A673 (cell line): ENCODE measurements at regions not wholly inside any gene's neighbourhood (a gene's known extent, or its start where the extent isn't known, plus 50 kb on each side); places are given as distances from the start of the nearest gene placed in this dataset.

ENCODE experiments used
- BruUV-seq: library from RNA; stranded (reverse); fragments of 400-500 nt; replicated peaks from 2 replicates; lab custom pipeline; 2021; lab: Mats Ljungman, UMichigan
- CTCF ChIA-PET: fragments of 300-600 bp; sonication (Branson Sonifier 250); formaldehyde crosslinking; loops from one replicate; lab custom pipeline; 2022; ENCODE audit warnings: antibody characterized with exemption; lab: Charles Lee
- POLR2A ChIA-PET: fragments of 300-600 bp; sonication (Branson Sonifier 250); formaldehyde crosslinking; loops from one replicate; lab custom pipeline; 2022; ENCODE audit warnings: antibody characterized with exemption; ENCODE audit not compliant: low non-redundant PET; lab: Charles Lee
- DNase-seq: peaks from one replicate; pipeline ENCODE4 v3.0.0-alpha.2; 2015; ENCODE audit warnings: low spot score
- H3K27ac ChIP-seq: fragments of 200-600 bp; sonication (generic); 2 replicates; pipeline ENCODE4 v1.5.1; 2016; ENCODE audit warnings: mixed run types, low read depth, mild to moderate bottlenecking, mixed read lengths, antibody characterized with exemption, low read length; ENCODE audit not compliant: poor library complexity, severe bottlenecking
- H3K27me3 ChIP-seq: fragments of 200-600 bp; sonication (generic); replicated peaks from 2 replicates; pipeline ENCODE4 v1.6.1; 2017; ENCODE audit warnings: mixed run types, low read depth, mild to moderate bottlenecking, mixed read lengths, antibody characterized with exemption, low read length; ENCODE audit not compliant: insufficient read depth, poor library complexity
- H3K36me3 ChIP-seq: fragments of 200-600 bp; sonication (generic); 2 replicates; pipeline ENCODE4 v1.6.1; 2016; ENCODE audit warnings: mixed run types, mild to moderate bottlenecking, mixed read lengths, antibody characterized with exemption, low read length; ENCODE audit not compliant: insufficient read depth, poor library complexity, severe bottlenecking
- H3K4me1 ChIP-seq: fragments of 200-600 bp; sonication (generic); 2 replicates; pipeline ENCODE4 v1.6.1; 2017; ENCODE audit warnings: mixed run types, mild to moderate bottlenecking, mixed read lengths, antibody characterized with exemption, low read length; ENCODE audit not compliant: insufficient read depth, poor library complexity, severe bottlenecking
- H3K4me3 ChIP-seq: fragments of 200-600 bp; sonication (generic); 2 replicates; pipeline ENCODE4 v1.5.1; 2016; ENCODE audit warnings: low read depth, mixed run types, mild to moderate bottlenecking, mixed read lengths, low read length; ENCODE audit not compliant: poor library complexity, severe bottlenecking
- H3K9me3 ChIP-seq: fragments of 200-600 bp; sonication (generic); 2 replicates; pipeline ENCODE4 v1.6.1; 2016; ENCODE audit warnings: mixed run types, low read depth, mild to moderate bottlenecking, mixed read lengths, antibody characterized with exemption, low read length; ENCODE audit not compliant: poor library complexity, severe bottlenecking
- EZH2 ChIP-seq: fragments of 200-600 bp; sonication (generic); IDR thresholded peaks from 2 replicates; pipeline ENCODE4 v1.6.1; 2017; ENCODE audit warnings: borderline replicate concordance, low read depth, mild to moderate bottlenecking, mixed read lengths, antibody characterized with exemption, low read length; ENCODE audit not compliant: poor library complexity, severe bottlenecking
- intact Hi-C: fragments of 100-400 bp; cut with micrococcal nuclease; formaldehyde crosslinking; loops from one replicate; pipeline ENCODE4 v1.10.0; 2022; ENCODE audit not compliant: unreplicated experiment
- TF ChIP-seq, protein P1 (sequence below): fragments of 300-800, 200-600 bp; sonication (generic); conservative IDR thresholded peaks from 2 replicates; pipeline ENCODE4 v1.5.1; 2017; ENCODE audit warnings: low read depth, mild to moderate bottlenecking, antibody characterized with exemption, low read length, moderate library complexity, mixed read lengths

DNA sequence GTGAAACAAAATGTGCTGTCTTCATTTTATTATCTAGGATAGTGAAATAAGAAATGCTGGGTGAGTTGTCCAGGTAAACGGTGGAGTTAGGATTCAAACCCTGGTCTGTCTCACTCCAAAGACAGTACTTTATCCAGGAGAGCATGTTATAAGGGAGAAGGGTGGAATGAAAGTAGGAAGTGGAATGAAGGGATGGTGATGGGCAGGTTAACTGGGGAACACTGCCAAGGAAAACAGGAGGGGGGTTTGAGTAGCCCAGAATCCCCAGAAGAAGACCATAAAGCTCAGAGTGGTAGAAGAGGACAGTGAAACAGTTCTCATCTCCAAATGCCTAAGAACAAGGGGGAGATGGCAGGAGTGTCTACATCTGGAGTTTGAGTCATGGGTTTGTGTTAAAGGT, 169.0 kb downstream of the BARX2 start:
- H3K4me3 ChIP-seq = peak overlapping the region; percentile 23
- H3K36me3 ChIP-seq = no peaks in the 10 kb centered on the region
- BruUV-seq = no TSS peak
- intact Hi-C loops = loop anchor here (1.0 to 5.0 kb wide), 4 partner anchors 53 to 206 kb away; no protein-coding TSS in a partner anchor
- H3K27ac ChIP-seq = peak overlapping the region; percentile 97
- H3K9me3 ChIP-seq = peaks cover 13% of the 10 kb centered on the region
- DNase-seq = peak; percentile 53
- H3K4me1 ChIP-seq = peaks cover 43% of the 10 kb centered on the region
- no peak for TF ChIP-seq EZH2
- TF ChIP-seq, protein P1, sequence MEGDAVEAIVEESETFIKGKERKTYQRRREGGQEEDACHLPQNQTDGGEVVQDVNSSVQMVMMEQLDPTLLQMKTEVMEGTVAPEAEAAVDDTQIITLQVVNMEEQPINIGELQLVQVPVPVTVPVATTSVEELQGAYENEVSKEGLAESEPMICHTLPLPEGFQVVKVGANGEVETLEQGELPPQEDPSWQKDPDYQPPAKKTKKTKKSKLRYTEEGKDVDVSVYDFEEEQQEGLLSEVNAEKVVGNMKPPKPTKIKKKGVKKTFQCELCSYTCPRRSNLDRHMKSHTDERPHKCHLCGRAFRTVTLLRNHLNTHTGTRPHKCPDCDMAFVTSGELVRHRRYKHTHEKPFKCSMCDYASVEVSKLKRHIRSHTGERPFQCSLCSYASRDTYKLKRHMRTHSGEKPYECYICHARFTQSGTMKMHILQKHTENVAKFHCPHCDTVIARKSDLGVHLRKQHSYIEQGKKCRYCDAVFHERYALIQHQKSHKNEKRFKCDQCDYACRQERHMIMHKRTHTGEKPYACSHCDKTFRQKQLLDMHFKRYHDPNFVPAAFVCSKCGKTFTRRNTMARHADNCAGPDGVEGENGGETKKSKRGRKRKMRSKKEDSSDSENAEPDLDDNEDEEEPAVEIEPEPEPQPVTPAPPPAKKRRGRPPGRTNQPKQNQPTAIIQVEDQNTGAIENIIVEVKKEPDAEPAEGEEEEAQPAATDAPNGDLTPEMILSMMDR = no peak
- ChIA-PET CTCF (interaction anchor here (1.4 to 1.8 kb wide), 2 partner anchors 95 to 181 kb away, joined by 7 to 10 read pairs; no protein-coding TSS in a partner anchor), POLR2A (no interaction called here)
- H3K27me3 ChIP-seq = no peaks in the 10 kb centered on the region

DNA sequence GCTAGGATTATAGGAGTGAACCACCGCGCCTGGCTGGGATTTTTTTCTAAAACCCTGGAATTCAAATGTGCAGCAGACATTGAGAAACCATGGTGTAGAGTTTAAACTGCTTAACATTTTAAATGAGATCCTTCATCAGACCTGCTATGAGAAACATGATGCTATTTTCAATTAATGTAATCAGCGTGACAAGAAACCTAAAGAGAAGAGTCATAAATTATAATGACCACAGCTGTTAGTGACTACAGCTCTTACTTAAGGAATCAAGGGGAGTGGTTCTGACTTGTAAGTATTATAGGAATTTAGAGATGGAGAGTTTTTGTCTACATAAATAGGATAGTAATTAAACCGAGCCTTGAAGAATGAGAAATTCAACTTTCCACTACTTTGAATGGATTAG, 170.6 kb downstream of the BARX2 start:
- TF ChIP-seq, protein P1 = no peak
- no peak for TF ChIP-seq EZH2
- Histone ChIP-seq H3K9me3 (peaks cover 20% of the 10 kb centered on the region), H3K4me3 (no peak overlapping the region), H3K27me3 (no peaks in the 10 kb centered on the region), H3K36me3 (no peaks in the 10 kb centered on the region), H3K4me1 (peaks cover 43% of the 10 kb centered on the region), H3K27ac (peak overlapping the region; percentile 97)
- ChIA-PET CTCF (interaction anchor here (0.6 kb wide), 1 partner anchor 153 kb away, joined by 3 read pairs; no protein-coding TSS in a partner anchor), POLR2A (interaction anchor here (0.5 kb wide), 1 partner anchor 126 kb away, joined by 3 read pairs; no protein-coding TSS in a partner anchor)
- DNase-seq = peak; percentile 92
- no TSS peak for BruUV-seq
- intact Hi-C loops = no loop called here

GRCh38 chr11:129557421-129557820, 181.8 kb downstream of the BARX2 start:
- TF ChIP-seq, protein P1 = no peak
- TF ChIP-seq EZH2 = no peak
- BruUV-seq = no TSS peak
- no peak overlapping the region for H3K27ac ChIP-seq
- no peaks in the 10 kb centered on the region for H3K36me3 ChIP-seq
- ChIA-PET POLR2A (interaction anchor here (0.6 kb wide), 1 partner anchor 13 kb away, joined by 7 read pairs; no protein-coding TSS in a partner anchor), CTCF (no interaction called here)
- H3K4me1 ChIP-seq = no peaks in the 10 kb centered on the region
- no peaks in the 10 kb centered on the region for H3K27me3 ChIP-seq
- intact Hi-C loops = no loop called here
- H3K9me3 ChIP-seq = peaks cover 9% of the 10 kb centered on the region
- no peak overlapping the region for H3K4me3 ChIP-seq
- no peak for DNase-seq
